K562 (cell line): ENCODE measurements at regions not wholly inside any gene's neighbourhood (a gene's known extent, or its start where the extent isn't known, plus 50 kb on each side); places are given as distances from the start of the nearest gene placed in this dataset.

Source experiments
- CHD2 ChIP-seq: IDR thresholded peaks from 2 replicates; pipeline ENCODE4 v1.6.1; 2011; ENCODE audit warnings: low read depth, low read length
- ELF4 ChIP-seq: fragments of 450-650 bp; formaldehyde crosslinking; IDR thresholded peaks from 2 replicates; pipeline ENCODE4 v1.4.0; 2022; ENCODE audit warnings: missing genetic modification characterization
- ILF3 ChIP-seq: fragments of 450-650 bp; IDR thresholded peaks from 2 replicates; pipeline ENCODE4 v1.6.1; 2018; ENCODE audit warnings: antibody characterized with exemption, mild to moderate bottlenecking, moderate library complexity, borderline replicate concordance
- JUND ChIP-seq, 2 experiments: IDR thresholded peaks; 2 replicates in 1 of 2; 3 replicates in 1 of 2; pipeline ENCODE4 v1.6.1; 2011; ENCODE audit warnings: borderline replicate concordance in 2 of 2, low read depth in 2 of 2, low read length in 2 of 2, improper control_type of control experiment in 1 of 2, missing biosample characterization in 1 of 2, missing genetic modification characterization in 1 of 2, missing genetic modification reagents in 1 of 2
- POLR2AphosphoS5 ChIP-seq: IDR thresholded peaks from 2 replicates; pipeline ENCODE4 v1.6.1; 2011; ENCODE audit warnings: mild to moderate bottlenecking, low read depth, low read length, moderate library complexity; ENCODE audit not compliant: control insufficient read depth, insufficient read depth
- PYGO2 ChIP-seq: fragments of 450-650 bp; IDR thresholded peaks from 2 replicates; pipeline ENCODE4 v1.6.1; 2016; ENCODE audit warnings: mild to moderate bottlenecking, missing genetic modification characterization, moderate library complexity, missing compliant biosample characterization
- ZNF444 ChIP-seq: fragments of 250-450 bp; sonication (Bioruptor Pico); IDR thresholded peaks from 2 replicates; pipeline ENCODE4 v1.4.0; 2020; ENCODE audit warnings: mild to moderate bottlenecking, moderate library complexity
- TF ChIP-seq, protein P1 (sequence below): fragments of 250-450 bp; sonication (Bioruptor Pico); IDR thresholded peaks from 2 replicates; pipeline ENCODE4 v1.5.1; 2021; ENCODE audit warnings: mild to moderate bottlenecking
- TF ChIP-seq, protein P2 (sequence below): sonication (generic); formaldehyde crosslinking; IDR thresholded peaks from 2 replicates; pipeline ENCODE4 v1.5.0; 2020; ENCODE audit warnings: missing genetic modification reagents

DNA sequence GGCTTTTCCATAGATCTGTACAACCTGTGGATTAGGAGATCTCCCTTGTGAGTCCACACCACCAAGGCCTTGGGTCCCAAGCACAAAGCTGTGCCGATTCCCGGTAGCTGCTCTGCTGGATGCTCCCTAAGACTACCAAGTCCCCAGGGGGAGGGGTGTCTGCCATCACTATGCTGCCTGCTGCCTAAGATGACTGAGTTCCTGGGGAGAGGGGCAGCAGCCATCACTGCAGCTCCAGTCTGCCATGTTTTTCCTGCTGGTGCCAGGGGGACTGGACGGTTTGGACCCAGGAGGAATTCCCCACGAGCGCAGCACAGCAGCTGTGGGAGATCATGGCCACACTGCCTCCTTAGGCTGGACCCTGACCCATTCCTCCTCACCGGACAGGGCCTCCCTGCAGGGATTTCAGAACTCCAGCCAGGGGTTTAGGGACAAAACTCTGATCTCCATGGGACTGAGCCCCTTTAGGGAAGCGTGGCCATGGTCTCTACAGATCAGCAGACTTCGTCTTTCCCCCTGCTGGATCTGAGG lies 1049.8 kb downstream of the SORCS1 start:
- no peak for TF ChIP-seq PYGO2
- no peak for TF ChIP-seq ZNF444 (CRISPR knock-in tag)
- TF ChIP-seq JUND (IDR thresholded peaks at IDR 0.05; ENCODE audit: borderline replicate concordance, low read depth, low read length), result no peak
- TF ChIP-seq JUND (tag; IDR thresholded peaks at IDR 0.05; ENCODE audit: borderline replicate concordance, low read depth, low read length), result no peak
- TF ChIP-seq ILF3, result no peak
- no peak for TF ChIP-seq POLR2AphosphoS5
- TF ChIP-seq, protein P1, sequence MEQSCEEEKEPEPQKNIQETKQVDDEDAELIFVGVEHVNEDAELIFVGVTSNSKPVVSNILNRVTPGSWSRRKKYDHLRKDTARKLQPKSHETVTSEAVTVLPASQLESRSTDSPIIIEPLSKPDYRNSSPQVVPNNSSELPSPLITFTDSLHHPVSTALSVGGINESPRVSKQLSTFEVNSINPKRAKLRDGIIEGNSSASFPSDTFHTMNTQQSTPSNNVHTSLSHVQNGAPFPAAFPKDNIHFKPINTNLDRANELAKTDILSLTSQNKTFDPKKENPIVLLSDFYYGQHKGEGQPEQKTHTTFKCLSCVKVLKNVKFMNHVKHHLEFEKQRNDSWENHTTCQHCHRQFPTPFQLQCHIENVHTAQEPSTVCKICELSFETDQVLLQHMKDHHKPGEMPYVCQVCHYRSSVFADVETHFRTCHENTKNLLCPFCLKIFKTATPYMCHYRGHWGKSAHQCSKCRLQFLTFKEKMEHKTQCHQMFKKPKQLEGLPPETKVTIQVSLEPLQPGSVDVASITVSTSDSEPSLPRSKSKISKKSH (CRISPR knock-in tag), result no peak
- TF ChIP-seq, protein P2, sequence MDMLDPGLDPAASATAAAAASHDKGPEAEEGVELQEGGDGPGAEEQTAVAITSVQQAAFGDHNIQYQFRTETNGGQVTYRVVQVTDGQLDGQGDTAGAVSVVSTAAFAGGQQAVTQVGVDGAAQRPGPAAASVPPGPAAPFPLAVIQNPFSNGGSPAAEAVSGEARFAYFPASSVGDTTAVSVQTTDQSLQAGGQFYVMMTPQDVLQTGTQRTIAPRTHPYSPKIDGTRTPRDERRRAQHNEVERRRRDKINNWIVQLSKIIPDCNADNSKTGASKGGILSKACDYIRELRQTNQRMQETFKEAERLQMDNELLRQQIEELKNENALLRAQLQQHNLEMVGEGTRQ (CRISPR knock-in tag), result no peak
- no peak for TF ChIP-seq ELF4
- TF ChIP-seq CHD2, result no peak
